ENCODE measurements at regions not wholly inside any gene's neighbourhood (a gene's known extent, or its start where the extent isn't known, plus 50 kb on each side); places are given as distances from the start of the nearest gene placed in this dataset.

- no peak for DNase-seq
- in situ Hi-C loops (cut with HindIII; ENCODE audit: low pct_ligation_motif_present, low sequenced_read_pairs) = no loop called here
- no peak for TF ChIP-seq CTCF (IDR thresholded peaks at IDR 0.05; ENCODE audit: low read depth, low read length, missing control alignments)
- no peak overlapping the region for H3K4me3 ChIP-seq (ENCODE audit: low read depth, low read length)
- no peak overlapping the region for H3K27ac ChIP-seq
- H3K36me3 ChIP-seq (replicated peaks) = no peaks in the 10 kb centered on the region
- no peaks in the 10 kb centered on the region for H3K27me3 ChIP-seq (replicated peaks)
Observed at GRCh38 chr12:13817131-13817530, 164.3 kb downstream of the GRIN2B start.

GRCh38 chr12:13816394-13816793, 165.0 kb downstream of the GRIN2B start:
- Histone ChIP-seq H3K36me3 (replicated peaks) (no peaks in the 10 kb centered on the region), H3K27ac (no peak overlapping the region), H3K27me3 (replicated peaks) (no peaks in the 10 kb centered on the region), H3K4me3 (ENCODE audit: low read depth, low read length) (no peak overlapping the region)
- DNase-seq = no peak
- in situ Hi-C loops (cut with HindIII; ENCODE audit: low pct_ligation_motif_present, low sequenced_read_pairs) = no loop called here
- no peak for TF ChIP-seq CTCF (IDR thresholded peaks at IDR 0.05; ENCODE audit: low read depth, low read length, missing control alignments)

GRCh38 chr12:13812168-13812567, 169.2 kb downstream of the GRIN2B start:
- in situ Hi-C loops (cut with HindIII; ENCODE audit: low pct_ligation_motif_present, low sequenced_read_pairs) = no loop called here
- no peak for TF ChIP-seq CTCF (IDR thresholded peaks at IDR 0.05; ENCODE audit: low read depth, low read length, missing control alignments)
- Histone ChIP-seq H3K36me3 (replicated peaks) (no peaks in the 10 kb centered on the region), H3K27me3 (replicated peaks) (no peaks in the 10 kb centered on the region), H3K27ac (no peak overlapping the region), H3K4me3 (ENCODE audit: low read depth, low read length) (no peak overlapping the region)
- no peak for DNase-seq

GRCh38 chr12:13811061-13811460, 170.3 kb downstream of the GRIN2B start:
- in situ Hi-C loops (cut with HindIII; ENCODE audit: low pct_ligation_motif_present, low sequenced_read_pairs) = no loop called here
- no peak for TF ChIP-seq CTCF (IDR thresholded peaks at IDR 0.05; ENCODE audit: low read depth, low read length, missing control alignments)
- DNase-seq = no peak
- H3K4me3 ChIP-seq (ENCODE audit: low read depth, low read length) = no peak overlapping the region
- H3K27me3 ChIP-seq (replicated peaks) = no peaks in the 10 kb centered on the region
- H3K36me3 ChIP-seq (replicated peaks) = no peaks in the 10 kb centered on the region
- no peak overlapping the region for H3K27ac ChIP-seq

GRCh38 chr12:13805041-13805440, 176.4 kb downstream of the GRIN2B start:
- Histone ChIP-seq H3K4me3 (ENCODE audit: low read depth, low read length) (no peak overlapping the region), H3K36me3 (replicated peaks) (no peaks in the 10 kb centered on the region), H3K27ac (no peak overlapping the region), H3K27me3 (replicated peaks) (no peaks in the 10 kb centered on the region)
- in situ Hi-C loops (cut with HindIII; ENCODE audit: low pct_ligation_motif_present, low sequenced_read_pairs) = no loop called here
- DNase-seq = no peak
- TF ChIP-seq CTCF (IDR thresholded peaks at IDR 0.05; ENCODE audit: low read depth, low read length, missing control alignments) = no peak

GRCh38 chr12:13801543-13801942, 179.9 kb downstream of the GRIN2B start:
- in situ Hi-C loops (cut with HindIII; ENCODE audit: low pct_ligation_motif_present, low sequenced_read_pairs) = no loop called here
- Histone ChIP-seq H3K4me3 (ENCODE audit: low read depth, low read length) (no peak overlapping the region), H3K27me3 (replicated peaks) (no peaks in the 10 kb centered on the region), H3K27ac (no peak overlapping the region), H3K36me3 (replicated peaks) (no peaks in the 10 kb centered on the region)
- DNase-seq = no peak
- no peak for TF ChIP-seq CTCF (IDR thresholded peaks at IDR 0.05; ENCODE audit: low read depth, low read length, missing control alignments)
